ENCODE measurements at regions not wholly inside any gene's neighbourhood (a gene's known extent, or its start where the extent isn't known, plus 50 kb on each side); places are given as distances from the start of the nearest gene placed in this dataset.
A peak's percentile ranks its signal among the peaks of the same experiment; 100 is the strongest.

GRCh38 chr12:81998761-81999378 is 239.7 kb upstream of the PPFIA2 start:
- H3K9me3 ChIP-seq: no peaks in the 10 kb centered on the region
- DNase-seq: no peak

GRCh38 chr12:81992461-81992860 is 233.3 kb upstream of the PPFIA2 start:
- H3K4me1 ChIP-seq: no peaks in the 10 kb centered on the region
- H3K4me3 ChIP-seq: no peak overlapping the region
- no peak overlapping the region for H3K27ac ChIP-seq
- no peaks in the 10 kb centered on the region for H3K9me3 ChIP-seq
- DNase-seq (no peak), ATAC-seq (peak; percentile 81)
- intact Hi-C loops (cut with DNase I): no loop called here
- TF ChIP-seq CTCF (IDR thresholded peaks at IDR 0.05): peak; percentile 32
- no peaks in the 10 kb centered on the region for H3K27me3 ChIP-seq
- no peaks in the 10 kb centered on the region for H3K36me3 ChIP-seq

More at GRCh38 chr12:81998761-81999378, 239.7 kb upstream of the PPFIA2 start:
- H3K4me3 ChIP-seq: no peak overlapping the region
- no peaks in the 10 kb centered on the region for H3K4me1 ChIP-seq
- H3K27me3 ChIP-seq: no peaks in the 10 kb centered on the region
- H3K36me3 ChIP-seq: no peaks in the 10 kb centered on the region
- intact Hi-C loops (cut with DNase I): no loop called here
- H3K27ac ChIP-seq: no peak overlapping the region
- no peak for TF ChIP-seq CTCF (IDR thresholded peaks at IDR 0.05)
- ATAC-seq: no peak

GRCh38 chr12:81991868-81992267 is 232.7 kb upstream of the PPFIA2 start:
- ATAC-seq (no peak), DNase-seq (no peak)
- no peak overlapping the region for H3K4me3 ChIP-seq
- H3K36me3 ChIP-seq: no peaks in the 10 kb centered on the region
- no peak overlapping the region for H3K27ac ChIP-seq
- H3K4me1 ChIP-seq: no peaks in the 10 kb centered on the region
- intact Hi-C loops (cut with DNase I): no loop called here
- no peaks in the 10 kb centered on the region for H3K27me3 ChIP-seq
- TF ChIP-seq CTCF (IDR thresholded peaks at IDR 0.05): no peak
- H3K9me3 ChIP-seq: no peaks in the 10 kb centered on the region

GRCh38 chr12:81988362-81988761 is 229.2 kb upstream of the PPFIA2 start:
- no peak for ATAC-seq
- TF ChIP-seq CTCF (IDR thresholded peaks at IDR 0.05): no peak
- intact Hi-C loops (cut with DNase I): no loop called here

GRCh38 chr12:81987371-81987770 is 228.2 kb upstream of the PPFIA2 start:
- Histone ChIP-seq H3K4me1 (no peaks in the 10 kb centered on the region), H3K4me3 (no peak overlapping the region), H3K36me3 (no peaks in the 10 kb centered on the region), H3K27ac (no peak overlapping the region), H3K9me3 (no peaks in the 10 kb centered on the region), H3K27me3 (no peaks in the 10 kb centered on the region)
- DNase-seq (no peak), ATAC-seq (no peak)
- no peak for TF ChIP-seq CTCF (IDR thresholded peaks at IDR 0.05)
- intact Hi-C loops (cut with DNase I): no loop called here

More at GRCh38 chr12:81988362-81988761, 229.2 kb upstream of the PPFIA2 start:
- no peaks in the 10 kb centered on the region for H3K27me3 ChIP-seq
- no peaks in the 10 kb centered on the region for H3K4me1 ChIP-seq
- no peak overlapping the region for H3K4me3 ChIP-seq
- DNase-seq: no peak
- H3K27ac ChIP-seq: no peak overlapping the region
- H3K9me3 ChIP-seq: no peaks in the 10 kb centered on the region
- no peaks in the 10 kb centered on the region for H3K36me3 ChIP-seq

GRCh38 chr12:81976661-81977060 is 217.5 kb upstream of the PPFIA2 start:
- no peaks in the 10 kb centered on the region for H3K36me3 ChIP-seq
- no peaks in the 10 kb centered on the region for H3K27me3 ChIP-seq
- no peak overlapping the region for H3K4me3 ChIP-seq
- H3K27ac ChIP-seq: no peak overlapping the region
- ATAC-seq: no peak
- intact Hi-C loops (cut with DNase I): no loop called here
- TF ChIP-seq CTCF (IDR thresholded peaks at IDR 0.05): no peak
- no peaks in the 10 kb centered on the region for H3K9me3 ChIP-seq
- no peaks in the 10 kb centered on the region for H3K4me1 ChIP-seq
- DNase-seq: no peak

All from upper lobe of right lung (tissue), 1 donor.